H1 (cell line): ENCODE measurements at regions not wholly inside any gene's neighbourhood (a gene's known extent, or its start where the extent isn't known, plus 50 kb on each side); places are given as distances from the start of the nearest gene placed in this dataset.

Experiments used
- ATF3 ChIP-seq: IDR thresholded peaks from 2 replicates; pipeline ENCODE4 v1.6.1; 2011; ENCODE audit warnings: low read depth, mild to moderate bottlenecking, low read length; ENCODE audit not compliant: insufficient read depth
- CEBPB ChIP-seq: IDR thresholded peaks from 2 replicates; pipeline ENCODE4 v1.6.1; 2012; ENCODE audit warnings: low read depth, low read length
- JUN ChIP-seq: IDR thresholded peaks from 2 replicates; pipeline ENCODE4 v1.6.1; 2011; ENCODE audit warnings: low read depth, mild to moderate bottlenecking, improper control_type of control experiment, low read length
- POLR2A ChIP-seq, 2 experiments: IDR thresholded peaks; 1 replicate in 1 of 2; 2 replicates in 1 of 2; pipeline ENCODE4 v1.6.1; 2011; ENCODE audit warnings: low read depth in 2 of 2, low read length in 2 of 2, mild to moderate bottlenecking in 2 of 2; ENCODE audit errors: control extremely low read depth in 1 of 2
- TF ChIP-seq, protein P1 (sequence below), 3 experiments: IDR thresholded peaks; 1 replicate in 2 of 3; 2 replicates in 1 of 3; pipeline versions ENCODE4 v1.5.1 to v1.6.1; 2011; ENCODE audit warnings: low read length in 3 of 3, mild to moderate bottlenecking in 3 of 3, inconsistent platforms in 2 of 3, low read depth in 1 of 3, moderate library complexity in 1 of 3; ENCODE audit not compliant: insufficient read depth in 1 of 3; ENCODE audit errors: control extremely low read depth in 1 of 3

GRCh38 chr16:60821661-60822060 is 1214.6 kb downstream of the CDH8 start:
- no peak for TF ChIP-seq POLR2A (IDR thresholded peaks at IDR 0.05; ENCODE audit: control extremely low read depth in 1 of 2, low read depth in 2 of 2, low read length in 2 of 2)
- no peak for TF ChIP-seq CEBPB
- TF ChIP-seq ATF3 = no peak
- TF ChIP-seq, protein P1, sequence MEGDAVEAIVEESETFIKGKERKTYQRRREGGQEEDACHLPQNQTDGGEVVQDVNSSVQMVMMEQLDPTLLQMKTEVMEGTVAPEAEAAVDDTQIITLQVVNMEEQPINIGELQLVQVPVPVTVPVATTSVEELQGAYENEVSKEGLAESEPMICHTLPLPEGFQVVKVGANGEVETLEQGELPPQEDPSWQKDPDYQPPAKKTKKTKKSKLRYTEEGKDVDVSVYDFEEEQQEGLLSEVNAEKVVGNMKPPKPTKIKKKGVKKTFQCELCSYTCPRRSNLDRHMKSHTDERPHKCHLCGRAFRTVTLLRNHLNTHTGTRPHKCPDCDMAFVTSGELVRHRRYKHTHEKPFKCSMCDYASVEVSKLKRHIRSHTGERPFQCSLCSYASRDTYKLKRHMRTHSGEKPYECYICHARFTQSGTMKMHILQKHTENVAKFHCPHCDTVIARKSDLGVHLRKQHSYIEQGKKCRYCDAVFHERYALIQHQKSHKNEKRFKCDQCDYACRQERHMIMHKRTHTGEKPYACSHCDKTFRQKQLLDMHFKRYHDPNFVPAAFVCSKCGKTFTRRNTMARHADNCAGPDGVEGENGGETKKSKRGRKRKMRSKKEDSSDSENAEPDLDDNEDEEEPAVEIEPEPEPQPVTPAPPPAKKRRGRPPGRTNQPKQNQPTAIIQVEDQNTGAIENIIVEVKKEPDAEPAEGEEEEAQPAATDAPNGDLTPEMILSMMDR (IDR thresholded peaks at IDR 0.05; ENCODE audit: control extremely low read depth in 1 of 3, insufficient read depth in 1 of 3, low read depth in 1 of 3, low read length in 3 of 3) = no peak
- no peak for TF ChIP-seq JUN
